IMR-90 (cell line): ENCODE measurements at regions not wholly inside any gene's neighbourhood (a gene's known extent, or its start where the extent isn't known, plus 50 kb on each side); places are given as distances from the start of the nearest gene placed in this dataset.

ENCODE experiments used
- ATAC-seq: fragments of 200-7000 bp; cut with Tn5 transposase; 2 replicates; pipeline ENCODE4 v1.9.1; 2020; ENCODE audit warnings: low read depth, mild to moderate bottlenecking, moderate library complexity
- BruUV-seq: library from RNA; stranded (reverse); fragments of 400-500 nt; replicated peaks from 2 replicates; lab custom pipeline; 2021; lab: Mats Ljungman, UMichigan
- CTCF ChIA-PET: fragments of 300-600 bp; formaldehyde crosslinking; extraction: SDS; loops from one replicate; lab custom pipeline; 2021; ENCODE audit warnings: antibody characterized with exemption; lab: Yijun Ruan, JAX
- POLR2A ChIA-PET: fragments of 300-600 bp; sonication (Branson Sonifier 250); formaldehyde crosslinking; loops from one replicate; lab custom pipeline; 2022; ENCODE audit warnings: antibody characterized with exemption; ENCODE audit not compliant: unreplicated experiment; lab: Charles Lee
- DNase-seq: peaks from one replicate; pipeline ENCODE4 v3.0.0; 2013
- H2AFZ ChIP-seq: replicated peaks from 2 replicates; pipeline ENCODE3; 2013; ENCODE audit warnings: low read length, mild to moderate bottlenecking; ENCODE audit not compliant: poor library complexity
- H2AK5ac ChIP-seq: 2 replicates; pipeline ENCODE4 v1.6.1; 2013; ENCODE audit warnings: low read depth, low read length, inconsistent platforms
- H2AK9ac ChIP-seq: replicated peaks from 2 replicates; pipeline ENCODE3; 2013; ENCODE audit warnings: mild to moderate bottlenecking, low read depth, low read length, moderate library complexity; ENCODE audit not compliant: poor library complexity
- H2BK120ac ChIP-seq: 2 replicates; pipeline ENCODE4 v1.6.1; 2013; ENCODE audit warnings: low read depth, low read length, inconsistent platforms
- H2BK15ac ChIP-seq: 3 replicates; pipeline ENCODE4 v1.6.1; 2013; ENCODE audit warnings: low read depth, low read length, inconsistent platforms
- H2BK20ac ChIP-seq: 2 replicates; pipeline ENCODE4 v1.6.1; 2013; ENCODE audit warnings: low read depth, mild to moderate bottlenecking, inconsistent platforms, low read length, moderate library complexity
- H2BK5ac ChIP-seq: 2 replicates; pipeline ENCODE4 v1.6.1; 2013; ENCODE audit warnings: mild to moderate bottlenecking, low read depth, low read length, inconsistent platforms; ENCODE audit not compliant: poor library complexity, severe bottlenecking
- H3K14ac ChIP-seq: replicated peaks from 2 replicates; pipeline ENCODE4 v1.6.1; 2013; ENCODE audit warnings: low read depth, low read length, inconsistent platforms
- H3K18ac ChIP-seq: 2 replicates; pipeline ENCODE4 v1.6.1; 2013; ENCODE audit warnings: low read depth, low read length, control low read depth
- H3K23ac ChIP-seq: 2 replicates; pipeline ENCODE4 v1.6.1; 2013; ENCODE audit warnings: low read depth, low read length, inconsistent platforms
- H3K27ac ChIP-seq: 2 replicates; pipeline ENCODE4 v1.5.1; 2013; ENCODE audit warnings: mild to moderate bottlenecking, control low read depth, low read length; ENCODE audit not compliant: insufficient read depth
- H3K27me3 ChIP-seq: 2 replicates; pipeline ENCODE4 v1.6.1; 2013; ENCODE audit warnings: low read length; ENCODE audit not compliant: control insufficient read depth, insufficient read depth
- H3K36me3 ChIP-seq: 2 replicates; pipeline ENCODE4 v1.6.1; 2013; ENCODE audit warnings: low read length, mixed read lengths; ENCODE audit not compliant: control insufficient read depth, insufficient read depth
- H3K4ac ChIP-seq: 2 replicates; pipeline ENCODE4 v1.6.1; 2013; ENCODE audit warnings: low read depth, low read length, inconsistent platforms
- H3K4me1 ChIP-seq: 2 replicates; pipeline ENCODE4 v1.6.1; 2013; ENCODE audit warnings: low read length, mixed read lengths; ENCODE audit not compliant: control insufficient read depth, insufficient read depth
- H3K4me2 ChIP-seq: 2 replicates; pipeline ENCODE4 v1.6.1; 2013; ENCODE audit warnings: low read depth, mild to moderate bottlenecking, control low read depth, low read length, moderate library complexity
- H3K4me3 ChIP-seq: 2 replicates; pipeline ENCODE4 v1.5.1; 2013; ENCODE audit warnings: low read depth, mild to moderate bottlenecking, control low read depth, low read length, moderate library complexity; ENCODE audit not compliant: insufficient read depth
- H3K56ac ChIP-seq: 2 replicates; pipeline ENCODE4 v1.6.1; 2013; ENCODE audit warnings: low read length, inconsistent platforms; ENCODE audit not compliant: insufficient read depth; ENCODE audit errors: extremely low read depth
- H3K79me1 ChIP-seq, 2 experiments: 2 replicates each; pipeline ENCODE4 v1.6.1; 2013; ENCODE audit warnings: low read length in 2 of 2, inconsistent platforms in 1 of 2, low read depth in 1 of 2
- H3K9ac ChIP-seq: 2 replicates; pipeline ENCODE4 v1.6.1; 2013; ENCODE audit warnings: low read depth, low read length, control low read depth
- H3K9me1 ChIP-seq: 2 replicates; pipeline ENCODE4 v1.6.1; 2013; ENCODE audit warnings: low read length, inconsistent platforms; ENCODE audit not compliant: insufficient read depth
- H3K9me3 ChIP-seq: 2 replicates; pipeline ENCODE4 v1.6.1; 2013; ENCODE audit warnings: low read length; ENCODE audit not compliant: control insufficient read depth, insufficient read depth
- H4K20me1 ChIP-seq: 2 replicates; pipeline ENCODE4 v1.6.1; 2013; ENCODE audit warnings: low read length, inconsistent platforms; ENCODE audit not compliant: insufficient read depth
- H4K5ac ChIP-seq: 2 replicates; pipeline ENCODE4 v1.6.1; 2013; ENCODE audit warnings: mild to moderate bottlenecking, low read depth, low read length, control low read depth
- H4K8ac ChIP-seq, 2 experiments: 2 replicates each; pipeline ENCODE4 v1.6.1; 2013; ENCODE audit warnings: low read depth in 2 of 2, low read length in 2 of 2, control low read depth in 1 of 2, inconsistent platforms in 1 of 2
- H4K91ac ChIP-seq: 2 replicates; pipeline ENCODE4 v1.6.1; 2013; ENCODE audit warnings: low read depth, low read length, inconsistent platforms; ENCODE audit not compliant: insufficient read depth
- BHLHE40 ChIP-seq: fragments of 150-350 bp; IDR thresholded peaks from 2 replicates; pipeline ENCODE4 v1.6.1; 2016; ENCODE audit warnings: mild to moderate bottlenecking, low read depth, low read length
- FOS ChIP-seq: fragments of 150-350 bp; IDR thresholded peaks from 2 replicates; pipeline ENCODE4 v1.6.1; 2016; ENCODE audit warnings: low read depth, low read length
- MXI1 ChIP-seq: IDR thresholded peaks from 2 replicates; pipeline ENCODE4 v1.6.1; 2012; ENCODE audit warnings: low read depth, mild to moderate bottlenecking, low read length, moderate library complexity, borderline replicate concordance
- NFE2L2 ChIP-seq: fragments of 150-350 bp; IDR thresholded peaks from 2 replicates; pipeline ENCODE4 v1.6.1; 2016; ENCODE audit warnings: low read depth, mild to moderate bottlenecking, low read length
- RAD21 ChIP-seq: IDR thresholded peaks from 2 replicates; pipeline ENCODE4 v1.6.1; 2012; ENCODE audit warnings: low read length, improper control_type of control experiment
- RCOR1 ChIP-seq: IDR thresholded peaks from 2 replicates; pipeline ENCODE4 v1.6.1; 2012; ENCODE audit warnings: mild to moderate bottlenecking, low read length, improper control_type of control experiment; ENCODE audit not compliant: insufficient replicate concordance
- RFX5 ChIP-seq: IDR thresholded peaks from 2 replicates; pipeline ENCODE4 v1.8.0; 2012; ENCODE audit warnings: low read depth, mild to moderate bottlenecking, low read length, moderate library complexity
- WGBS, 2 experiments: methylation state at CpG; one replicate each; pipeline versions ENCODE4 v1.1.5 to v1.1.7; 2013; ENCODE audit warnings: missing lambda C conversion rate in 2 of 2; ENCODE audit not compliant: insufficient read length in 1 of 2; ENCODE audit errors: extremely low coverage in 2 of 2; 5-methylcytosine and 5-hydroxymethylcytosine counted together
- dilution Hi-C: fragments of 300-500 bp; cut with HindIII; formaldehyde crosslinking; loops from one replicate; pipeline ENCODE4 v1.14.3; 2018; ENCODE audit warnings: low sequenced_read_pairs; ENCODE audit not compliant: unreplicated experiment
- in situ Hi-C: fragments of 300-500 bp; cut with MboI; formaldehyde crosslinking; loops from 3 replicates; pipeline ENCODE4 v1.14.3; 2019; ENCODE audit warnings: low sequenced_read_pairs, inconsistent platforms, mixed read lengths
- intact Hi-C: fragments of 100-400 bp; cut with micrococcal nuclease; formaldehyde crosslinking; loops from 2 replicates; pipeline ENCODE4 v1.10.0; 2022
- TF ChIP-seq, protein P1 (sequence below): fragments of 150-350 bp; IDR thresholded peaks from 2 replicates; pipeline ENCODE4 v1.6.1; 2016; ENCODE audit warnings: low read depth, mild to moderate bottlenecking, low read length, moderate library complexity, borderline replicate concordance
- TF ChIP-seq, protein P2 (sequence below): conservative IDR thresholded peaks from 2 replicates; pipeline ENCODE4 v1.5.1; 2012; ENCODE audit warnings: mild to moderate bottlenecking, low read depth, low read length, improper control_type of control experiment
- TF ChIP-seq, protein P3 (sequence below): fragments of 150-350 bp; IDR thresholded peaks from 2 replicates; pipeline ENCODE4 v1.6.1; 2017; ENCODE audit warnings: mild to moderate bottlenecking, antibody characterized with exemption, low read length, low read depth

DNA sequence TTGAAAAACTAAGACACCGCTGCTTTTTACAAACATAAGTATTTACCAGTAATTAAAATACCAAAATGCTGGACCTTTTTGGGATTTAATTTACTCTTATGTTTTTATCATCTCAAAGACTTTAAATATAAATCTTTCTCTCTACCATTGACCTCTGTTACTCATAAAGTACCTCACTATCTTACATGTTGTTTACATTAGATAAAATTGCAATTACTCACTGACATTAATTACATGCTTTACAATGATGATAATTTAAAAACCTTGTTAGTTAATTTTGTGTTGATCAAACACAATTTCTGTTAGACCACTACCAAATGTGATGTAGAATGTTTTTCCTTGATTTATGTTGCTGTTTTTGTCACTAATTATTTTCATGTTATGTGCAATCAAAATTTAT, 139.5 kb downstream of the PTH2R start:
- H3K23ac ChIP-seq = no peak overlapping the region
- H3K27ac ChIP-seq = no peak overlapping the region
- no peak overlapping the region for H2AK5ac ChIP-seq
- no peak for ATAC-seq
- no peak overlapping the region for H3K18ac ChIP-seq
- in situ Hi-C loops = no loop called here
- no peak overlapping the region for H3K56ac ChIP-seq
- no peaks in the 10 kb centered on the region for H3K79me1 ChIP-seq
- no peak overlapping the region for H4K91ac ChIP-seq
- H3K4me2 ChIP-seq = no peak overlapping the region
- H3K9ac ChIP-seq = no peak overlapping the region
- H3K27me3 ChIP-seq = no peaks in the 10 kb centered on the region
- dilution Hi-C loops = no loop called here
- H2BK5ac ChIP-seq = no peak overlapping the region
- no peaks in the 10 kb centered on the region for H4K20me1 ChIP-seq
- POLR2A ChIA-PET = no interaction called here
- peaks cover 6% of the 10 kb centered on the region for H3K9me3 ChIP-seq
- H4K5ac ChIP-seq = no peak overlapping the region
- no peak overlapping the region for H4K8ac ChIP-seq
- H3K9me1 ChIP-seq = no peaks in the 10 kb centered on the region
- H3K14ac ChIP-seq = no peak overlapping the region
- no peaks in the 10 kb centered on the region for H3K36me3 ChIP-seq
- H3K4me3 ChIP-seq = no peak overlapping the region
- no peak for TF ChIP-seq MXI1
- TF ChIP-seq, protein P1, sequence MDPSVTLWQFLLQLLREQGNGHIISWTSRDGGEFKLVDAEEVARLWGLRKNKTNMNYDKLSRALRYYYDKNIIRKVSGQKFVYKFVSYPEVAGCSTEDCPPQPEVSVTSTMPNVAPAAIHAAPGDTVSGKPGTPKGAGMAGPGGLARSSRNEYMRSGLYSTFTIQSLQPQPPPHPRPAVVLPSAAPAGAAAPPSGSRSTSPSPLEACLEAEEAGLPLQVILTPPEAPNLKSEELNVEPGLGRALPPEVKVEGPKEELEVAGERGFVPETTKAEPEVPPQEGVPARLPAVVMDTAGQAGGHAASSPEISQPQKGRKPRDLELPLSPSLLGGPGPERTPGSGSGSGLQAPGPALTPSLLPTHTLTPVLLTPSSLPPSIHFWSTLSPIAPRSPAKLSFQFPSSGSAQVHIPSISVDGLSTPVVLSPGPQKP = no peak
- TF ChIP-seq, protein P2, sequence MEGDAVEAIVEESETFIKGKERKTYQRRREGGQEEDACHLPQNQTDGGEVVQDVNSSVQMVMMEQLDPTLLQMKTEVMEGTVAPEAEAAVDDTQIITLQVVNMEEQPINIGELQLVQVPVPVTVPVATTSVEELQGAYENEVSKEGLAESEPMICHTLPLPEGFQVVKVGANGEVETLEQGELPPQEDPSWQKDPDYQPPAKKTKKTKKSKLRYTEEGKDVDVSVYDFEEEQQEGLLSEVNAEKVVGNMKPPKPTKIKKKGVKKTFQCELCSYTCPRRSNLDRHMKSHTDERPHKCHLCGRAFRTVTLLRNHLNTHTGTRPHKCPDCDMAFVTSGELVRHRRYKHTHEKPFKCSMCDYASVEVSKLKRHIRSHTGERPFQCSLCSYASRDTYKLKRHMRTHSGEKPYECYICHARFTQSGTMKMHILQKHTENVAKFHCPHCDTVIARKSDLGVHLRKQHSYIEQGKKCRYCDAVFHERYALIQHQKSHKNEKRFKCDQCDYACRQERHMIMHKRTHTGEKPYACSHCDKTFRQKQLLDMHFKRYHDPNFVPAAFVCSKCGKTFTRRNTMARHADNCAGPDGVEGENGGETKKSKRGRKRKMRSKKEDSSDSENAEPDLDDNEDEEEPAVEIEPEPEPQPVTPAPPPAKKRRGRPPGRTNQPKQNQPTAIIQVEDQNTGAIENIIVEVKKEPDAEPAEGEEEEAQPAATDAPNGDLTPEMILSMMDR = no peak
- TF ChIP-seq RAD21 = no peak
- no peak for TF ChIP-seq RCOR1
- no peak for TF ChIP-seq RFX5
- TF ChIP-seq, protein P3, sequence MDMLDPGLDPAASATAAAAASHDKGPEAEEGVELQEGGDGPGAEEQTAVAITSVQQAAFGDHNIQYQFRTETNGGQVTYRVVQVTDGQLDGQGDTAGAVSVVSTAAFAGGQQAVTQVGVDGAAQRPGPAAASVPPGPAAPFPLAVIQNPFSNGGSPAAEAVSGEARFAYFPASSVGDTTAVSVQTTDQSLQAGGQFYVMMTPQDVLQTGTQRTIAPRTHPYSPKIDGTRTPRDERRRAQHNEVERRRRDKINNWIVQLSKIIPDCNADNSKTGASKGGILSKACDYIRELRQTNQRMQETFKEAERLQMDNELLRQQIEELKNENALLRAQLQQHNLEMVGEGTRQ = no peak
- TF ChIP-seq FOS = no peak
- no peak for TF ChIP-seq BHLHE40
- TF ChIP-seq NFE2L2 = no peak
- H2BK15ac ChIP-seq = no peak overlapping the region
- H2BK20ac ChIP-seq = no peak overlapping the region
- intact Hi-C loops = no loop called here
- no peak overlapping the region for H2BK120ac ChIP-seq
- H3K4ac ChIP-seq = no peak overlapping the region
- CTCF ChIA-PET = no interaction called here
- no peak overlapping the region for H2AFZ ChIP-seq
- no peak for DNase-seq
- H3K4me1 ChIP-seq = no peaks in the 10 kb centered on the region
- no peak overlapping the region for H2AK9ac ChIP-seq
- no TSS peak for BruUV-seq
- no CpG with 5 or more reads among the region's 1 CpG for WGBS, 2 experiments
